Esophagus squamous epithelium (tissue), 4 donors: ENCODE measurements at regions not wholly inside any gene's neighbourhood (a gene's known extent, or its start where the extent isn't known, plus 50 kb on each side); places are given as distances from the start of the nearest gene placed in this dataset.

Experiments used
- POLR2A ChIP-seq, 4 donors: fragments of 450-650 bp; IDR thresholded peaks; one replicate each; pipeline ENCODE4 v1.6.1; 2017; ENCODE audit warnings: antibody characterized with exemption in 4 of 4, mild to moderate bottlenecking in 4 of 4, moderate library complexity in 3 of 4
- TF ChIP-seq, protein P1 (sequence below), 6 experiments: fragments of 450-650 bp in 4 of 6; fragments of 200-600 bp in 2 of 6; sonication (generic) in 2 of 6; IDR thresholded peaks; one replicate each; pipeline ENCODE4 v1.5.1; 2016 to 2019; ENCODE audit warnings: antibody characterized with exemption in 6 of 6, mild to moderate bottlenecking in 4 of 6, moderate library complexity in 4 of 6

DNA sequence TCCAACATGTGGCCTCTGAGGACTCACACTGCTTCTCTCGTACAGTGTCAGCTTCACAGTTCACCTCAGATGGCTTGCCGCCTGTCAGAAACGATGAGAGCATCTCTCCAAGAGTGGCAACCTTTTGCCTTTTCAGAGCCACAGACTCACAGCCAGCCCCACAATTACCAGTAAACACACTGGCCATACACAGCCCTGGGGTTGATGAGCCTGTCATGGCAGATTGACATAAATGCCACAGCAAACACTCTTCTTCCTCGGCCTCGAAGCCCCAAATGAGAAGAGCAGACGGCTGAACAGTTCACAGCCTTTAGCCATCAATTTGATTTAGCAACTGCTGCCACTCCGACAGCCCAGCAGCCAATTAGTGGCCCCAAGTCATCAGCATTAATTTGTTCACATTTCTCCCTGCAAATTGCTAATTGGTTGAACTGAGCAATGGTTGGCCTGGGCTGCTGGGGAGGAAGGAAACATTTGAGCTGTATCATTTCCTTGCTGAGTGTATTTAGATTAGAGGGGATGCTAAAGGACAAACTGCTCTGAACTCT, 1142.9 kb downstream of the SORCS3 start:
- TF ChIP-seq POLR2A (IDR thresholded peaks at IDR 0.05), result no peak
- TF ChIP-seq, protein P1, sequence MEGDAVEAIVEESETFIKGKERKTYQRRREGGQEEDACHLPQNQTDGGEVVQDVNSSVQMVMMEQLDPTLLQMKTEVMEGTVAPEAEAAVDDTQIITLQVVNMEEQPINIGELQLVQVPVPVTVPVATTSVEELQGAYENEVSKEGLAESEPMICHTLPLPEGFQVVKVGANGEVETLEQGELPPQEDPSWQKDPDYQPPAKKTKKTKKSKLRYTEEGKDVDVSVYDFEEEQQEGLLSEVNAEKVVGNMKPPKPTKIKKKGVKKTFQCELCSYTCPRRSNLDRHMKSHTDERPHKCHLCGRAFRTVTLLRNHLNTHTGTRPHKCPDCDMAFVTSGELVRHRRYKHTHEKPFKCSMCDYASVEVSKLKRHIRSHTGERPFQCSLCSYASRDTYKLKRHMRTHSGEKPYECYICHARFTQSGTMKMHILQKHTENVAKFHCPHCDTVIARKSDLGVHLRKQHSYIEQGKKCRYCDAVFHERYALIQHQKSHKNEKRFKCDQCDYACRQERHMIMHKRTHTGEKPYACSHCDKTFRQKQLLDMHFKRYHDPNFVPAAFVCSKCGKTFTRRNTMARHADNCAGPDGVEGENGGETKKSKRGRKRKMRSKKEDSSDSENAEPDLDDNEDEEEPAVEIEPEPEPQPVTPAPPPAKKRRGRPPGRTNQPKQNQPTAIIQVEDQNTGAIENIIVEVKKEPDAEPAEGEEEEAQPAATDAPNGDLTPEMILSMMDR (IDR thresholded peaks at IDR 0.05), result no peak
